HCT116 (cell line): ENCODE measurements at regions not wholly inside any gene's neighbourhood (a gene's known extent, or its start where the extent isn't known, plus 50 kb on each side); places are given as distances from the start of the nearest gene placed in this dataset.

ENCODE experiments used
- ATAC-seq: fragments of 200-7000 bp; cut with Tn5 transposase; 2 replicates; pipeline ENCODE4 v1.9.1; 2020; ENCODE audit warnings: mild to moderate bottlenecking, moderate library complexity
- BruUV-seq: library from RNA; stranded (reverse); fragments of 400-500 nt; replicated peaks from 2 replicates; lab custom pipeline; 2021; lab: Mats Ljungman, UMichigan
- CTCF ChIA-PET: fragments of 300-600 bp; sonication (Branson Sonifier 250); formaldehyde crosslinking; loops from one replicate; lab custom pipeline; 2021; ENCODE audit warnings: antibody characterized with exemption; lab: Charles Lee
- POLR2A ChIA-PET: fragments of 300-600, 350-600 bp; sonication (Branson Sonifier 250); formaldehyde crosslinking; loops from one replicate; lab custom pipeline; 2021; ENCODE audit warnings: antibody characterized with exemption; lab: Charles Lee
- RAD21 ChIA-PET, 2 experiments: fragments of 300-600 bp; sonication (Branson Sonifier 250); formaldehyde crosslinking; loops; one replicate each; lab custom pipeline; 2023; ENCODE audit warnings: low total read pairs in 2 of 2; ENCODE audit not compliant: uncharacterized antibody in 2 of 2, unreplicated experiment in 2 of 2, low non-redundant PET in 1 of 2; lab: Charles Lee
- DNase-seq: peaks from one replicate; pipeline ENCODE4 v3.0.0-alpha.2; 2010; ENCODE audit warnings: low read depth, low spot score
- H2AFZ ChIP-seq: fragments of 200-600 bp; shearing (Covaris generic), sonication (generic); 2 replicates; pipeline ENCODE4 v1.6.1; 2017; ENCODE audit warnings: low read depth, mixed run types, mixed read lengths, antibody characterized with exemption, low read length; ENCODE audit not compliant: poor library complexity, severe bottlenecking
- H3K27ac ChIP-seq: 2 replicates; pipeline ENCODE4 v1.5.1; 2012; ENCODE audit warnings: low read depth, low read length
- H3K27me3 ChIP-seq: fragments of 200-600 bp; sonication (generic); 2 replicates; pipeline ENCODE4 v1.6.1; 2016; ENCODE audit warnings: mixed run types, low read length, mixed read lengths; ENCODE audit not compliant: insufficient read depth
- H3K36me3 ChIP-seq, 2 experiments: fragments of 200-500 bp in 1 of 2; fragments of 200-600 bp in 1 of 2; sonication (Bioruptor generic) in 1 of 2; sonication (generic) in 1 of 2; 2 replicates each; pipeline versions ENCODE4 v1.5.1 to v1.6.1; 2014 to 2016; ENCODE audit warnings: low read length in 2 of 2, inconsistent platforms in 1 of 2, mixed read lengths in 1 of 2, mixed run types in 1 of 2; ENCODE audit not compliant: insufficient read depth in 2 of 2, control insufficient read depth in 1 of 2
- H3K4me1 ChIP-seq, 2 experiments: fragments of 200-600 bp in 1 of 2; sonication (generic) in 1 of 2; 2 replicates each; pipeline versions ENCODE4 v1.5.1 to v1.6.1; 2012 to 2017; ENCODE audit warnings: low read length in 2 of 2, inconsistent platforms in 1 of 2, mild to moderate bottlenecking in 1 of 2, mixed read lengths in 1 of 2, mixed run types in 1 of 2, moderate library complexity in 1 of 2; ENCODE audit not compliant: insufficient read depth in 2 of 2, control insufficient read depth in 1 of 2
- H3K4me2 ChIP-seq: fragments of 200-600 bp; sonication (generic); 2 replicates; pipeline ENCODE4 v1.6.1; 2017; ENCODE audit warnings: mixed run types, low read length, mixed read lengths
- H3K4me3 ChIP-seq, 2 experiments: fragments of 200-600 bp in 1 of 2; sonication (generic) in 1 of 2; replicated peaks in 1 of 2; 2 replicates each; pipeline ENCODE4 v1.5.1; 2011 to 2016; ENCODE audit warnings: low read length in 2 of 2, control low read depth in 1 of 2, low read depth in 1 of 2, mild to moderate bottlenecking in 1 of 2, mixed read lengths in 1 of 2, mixed run types in 1 of 2
- H3K79me2 ChIP-seq: fragments of 200-600 bp; sonication (generic); 2 replicates; pipeline ENCODE4 v1.6.1; 2017; ENCODE audit warnings: mild to moderate bottlenecking, mixed run types, low read length, moderate library complexity, mixed read lengths; ENCODE audit not compliant: insufficient read depth
- H3K9ac ChIP-seq: fragments of 200-600 bp; sonication (generic); 2 replicates; pipeline ENCODE4 v1.6.1; 2016; ENCODE audit warnings: low read length, mixed read lengths
- H3K9me2 ChIP-seq: fragments of 200-600 bp; sonication (generic), shearing (Covaris generic); 2 replicates; pipeline ENCODE4 v1.6.1; 2017; ENCODE audit warnings: mixed run types, mild to moderate bottlenecking, moderate library complexity; ENCODE audit not compliant: insufficient read depth
- H3K9me3 ChIP-seq, 2 experiments: fragments of 200-500 bp in 1 of 2; fragments of 200-600 bp in 1 of 2; sonication (Bioruptor generic) in 1 of 2; sonication (generic) in 1 of 2; 2 replicates each; pipeline ENCODE4 v1.6.1; 2014 to 2017; ENCODE audit warnings: low read length in 2 of 2, mixed read lengths in 2 of 2, inconsistent platforms in 1 of 2, low read depth in 1 of 2, mild to moderate bottlenecking in 1 of 2, mixed run types in 1 of 2, moderate library complexity in 1 of 2; ENCODE audit not compliant: control insufficient read depth in 1 of 2, insufficient read depth in 1 of 2
- H4K20me1 ChIP-seq: fragments of 200-600 bp; sonication (generic), shearing (Covaris generic); 2 replicates; pipeline ENCODE4 v1.6.1; 2017; ENCODE audit warnings: mixed run types, mild to moderate bottlenecking, moderate library complexity; ENCODE audit not compliant: insufficient read depth
- ATF3 ChIP-seq: IDR thresholded peaks from 2 replicates; pipeline ENCODE4 v1.6.1; 2012
- CBX3 ChIP-seq: IDR thresholded peaks from 2 replicates; pipeline ENCODE4 v1.6.1; 2012; ENCODE audit warnings: low read depth
- CTCF ChIP-seq, 3 experiments: fragments of 200-600 bp in 1 of 3; sonication (generic) in 1 of 3; IDR thresholded peaks in 2 of 3; conservative IDR thresholded peaks in 1 of 3; 2 replicates each; pipeline ENCODE4 v1.5.1; 2012 to 2017; ENCODE audit warnings: low read depth in 2 of 3, low read length in 2 of 3, antibody characterized with exemption in 1 of 3, borderline replicate concordance in 1 of 3, control low read depth in 1 of 3, mild to moderate bottlenecking in 1 of 3, mixed read lengths in 1 of 3, mixed run types in 1 of 3, moderate library complexity in 1 of 3; ENCODE audit not compliant: insufficient read depth in 1 of 3
- EZH2phosphoT487 ChIP-seq: fragments of 200-600 bp; IDR thresholded peaks from 2 replicates; pipeline ENCODE4 v1.6.1; 2018; ENCODE audit warnings: antibody characterized with exemption, borderline replicate concordance
- FOSL1 ChIP-seq: IDR thresholded peaks from 2 replicates; pipeline ENCODE4 v1.6.1; 2012; ENCODE audit warnings: low read depth
- JUND ChIP-seq: IDR thresholded peaks from 2 replicates; pipeline ENCODE4 v1.6.1; 2012
- REST ChIP-seq: IDR thresholded peaks from 2 replicates; pipeline ENCODE4 v1.6.1; 2012; ENCODE audit warnings: low read depth
- SP1 ChIP-seq: IDR thresholded peaks from 2 replicates; pipeline ENCODE4 v1.6.1; 2012; ENCODE audit warnings: low read depth
- SRF ChIP-seq: IDR thresholded peaks from 2 replicates; pipeline ENCODE4 v1.6.1; 2012; ENCODE audit warnings: low read depth
- YY1 ChIP-seq: IDR thresholded peaks from 2 replicates; pipeline ENCODE4 v1.6.1; 2011; ENCODE audit warnings: low read length, low read depth, moderate library complexity, mild to moderate bottlenecking; ENCODE audit not compliant: insufficient replicate concordance; ENCODE audit errors: extremely low read depth
- ZBTB33 ChIP-seq: IDR thresholded peaks from 2 replicates; pipeline ENCODE4 v1.6.1; 2011; ENCODE audit warnings: mild to moderate bottlenecking, low read length, moderate library complexity; ENCODE audit not compliant: insufficient replicate concordance; ENCODE audit errors: extremely low read depth
- ZFX ChIP-seq: fragments of 450-650 bp; IDR thresholded peaks from 2 replicates; pipeline ENCODE4 v1.6.1; 2017
- ZNF274 ChIP-seq: fragments of 200-500 bp; sonication (Bioruptor generic); IDR thresholded peaks from 2 replicates; pipeline ENCODE4 v1.6.1; 2014; ENCODE audit warnings: mild to moderate bottlenecking, low read depth, low read length, inconsistent platforms
- intact Hi-C: fragments of 100-400 bp; cut with micrococcal nuclease; formaldehyde crosslinking; loops from 2 replicates; pipeline ENCODE4 v1.10.0; 2022

- no peak for DNase-seq
- ChIA-PET POLR2A (no interaction called here), CTCF (no interaction called here), RAD21 (no interaction called here)
- no peaks in the 10 kb centered on the region for H3K9me3 ChIP-seq
- H3K79me2 ChIP-seq = no peaks in the 10 kb centered on the region
- no peaks in the 10 kb centered on the region for H3K27me3 ChIP-seq
- BruUV-seq = no TSS peak
- H3K4me2 ChIP-seq = no peak overlapping the region
- no peaks in the 10 kb centered on the region for H3K9me2 ChIP-seq
- no peaks in the 10 kb centered on the region for H3K4me1 ChIP-seq
- TF ChIP-seq JUND (no peak), ZFX (no peak), SP1 (no peak), EZH2phosphoT487 (no peak), ZNF274 (no peak), ZBTB33 (no peak), YY1 (no peak), CBX3 (no peak), ATF3 (no peak), SRF (no peak), REST (no peak), FOSL1 (no peak), CTCF (IDR thresholded peaks at IDR 0.05 in 2 of 3, conservative IDR thresholded peaks at IDR 0.05 in 1 of 3; ENCODE audit: borderline replicate concordance in 1 of 3, insufficient read depth in 1 of 3, low read depth in 2 of 3, low read length in 2 of 3) (no peak)
- H4K20me1 ChIP-seq = no peaks in the 10 kb centered on the region
- H3K4me3 ChIP-seq = no peak overlapping the region
- ATAC-seq = no peak
- no peak overlapping the region for H3K9ac ChIP-seq
- H3K36me3 ChIP-seq = no peaks in the 10 kb centered on the region
- no peak overlapping the region for H2AFZ ChIP-seq
- intact Hi-C loops = no loop called here
- H3K27ac ChIP-seq = no peak overlapping the region
Observed at GRCh38 chrX:42934020-42934726, 156.2 kb upstream of the PPP1R2C start.
